GM12878 (cell line): ENCODE measurements at regions not wholly inside any gene's neighbourhood (a gene's known extent, or its start where the extent isn't known, plus 50 kb on each side); places are given as distances from the start of the nearest gene placed in this dataset.

Experiments used
- CBX5 ChIP-seq: sonication (generic); IDR thresholded peaks from 2 replicates; pipeline ENCODE4 v1.6.1; 2016; ENCODE audit warnings: low read depth, moderate library complexity, mild to moderate bottlenecking, inconsistent platforms
- CREM ChIP-seq: IDR thresholded peaks from 2 replicates; pipeline ENCODE4 v1.6.1; 2014; ENCODE audit warnings: antibody characterized with exemption, low read depth
- CTCF ChIP-seq, 3 experiments: IDR thresholded peaks in 2 of 3; conservative IDR thresholded peaks in 1 of 3; 2 replicates each; pipeline ENCODE4 v1.5.1; 2011; ENCODE audit warnings: low read depth in 3 of 3, low read length in 3 of 3, mild to moderate bottlenecking in 3 of 3, control low read depth in 2 of 3, moderate library complexity in 2 of 3, inconsistent platforms in 1 of 3, mixed read lengths in 1 of 3; ENCODE audit not compliant: control insufficient read depth in 2 of 3, insufficient read depth in 1 of 3; ENCODE audit errors: extremely low read depth in 1 of 3
- FOXK2 ChIP-seq: fragments of 450-650 bp; IDR thresholded peaks from 2 replicates; pipeline ENCODE4 v1.6.1; 2017; ENCODE audit warnings: mild to moderate bottlenecking, moderate library complexity
- NFIC ChIP-seq: IDR thresholded peaks from 2 replicates; pipeline ENCODE4 v1.6.1; 2012; ENCODE audit warnings: low read depth, mild to moderate bottlenecking, inconsistent platforms, low read length, moderate library complexity
- SP1 ChIP-seq: IDR thresholded peaks from one replicate; pipeline ENCODE4 v1.6.1; 2011; ENCODE audit warnings: low read depth, low read length
- TAF1 ChIP-seq: IDR thresholded peaks from 2 replicates; pipeline ENCODE4 v1.6.1; 2011; ENCODE audit warnings: mild to moderate bottlenecking, low read depth, low read length, borderline replicate concordance

- TF ChIP-seq CTCF (IDR thresholded peaks at IDR 0.05 in 2 of 3, conservative IDR thresholded peaks at IDR 0.05 in 1 of 3; ENCODE audit: control insufficient read depth in 2 of 3, extremely low read depth in 1 of 3, insufficient read depth in 1 of 3, low read depth in 3 of 3, low read length in 3 of 3) (no peak), NFIC (no peak), TAF1 (no peak), CREM (no peak), FOXK2 (no peak), SP1 (no peak), CBX5 (no peak)
These were observed 60.9 kb upstream of the RFLNA start for GRCh38 chr12:124233846-124234640.
